GM23338 (cell line): ENCODE measurements at regions not wholly inside any gene's neighbourhood (a gene's known extent, or its start where the extent isn't known, plus 50 kb on each side); places are given as distances from the start of the nearest gene placed in this dataset.

ENCODE experiments used
- CREB1 ChIP-seq: fragments of 250-450 bp; sonication (Bioruptor Pico); IDR thresholded peaks from 2 replicates; pipeline ENCODE4 v1.5.0; 2020; ENCODE audit warnings: low read depth, mild to moderate bottlenecking, moderate library complexity
- ETS1 ChIP-seq: IDR thresholded peaks from 2 replicates; pipeline ENCODE4 v1.6.1; 2016; ENCODE audit warnings: antibody characterized with exemption
- EZH2 ChIP-seq: fragments of 200-600 bp; sonication (generic); IDR thresholded peaks from one replicate; pipeline ENCODE4 v1.8.0; 2017; ENCODE audit warnings: antibody characterized with exemption, mild to moderate bottlenecking, low read depth; ENCODE audit not compliant: unreplicated experiment
- EZH2phosphoT487 ChIP-seq: fragments of 200-600 bp; sonication (generic); IDR thresholded peaks from one replicate; pipeline ENCODE4 v1.8.1; 2018; ENCODE audit warnings: antibody characterized with exemption; ENCODE audit not compliant: unreplicated experiment
- JUNB ChIP-seq: IDR thresholded peaks from one replicate; pipeline ENCODE4 v1.6.1; 2016; ENCODE audit warnings: antibody characterized with exemption; ENCODE audit not compliant: unreplicated experiment
- NANOG ChIP-seq: IDR thresholded peaks from 2 replicates; pipeline ENCODE4 v1.6.1; 2016; ENCODE audit warnings: antibody characterized with exemption, borderline replicate concordance
- POLR2AphosphoS5 ChIP-seq: IDR thresholded peaks from 2 replicates; pipeline ENCODE4 v1.6.1; 2016; ENCODE audit warnings: antibody characterized with exemption, low read depth
- STAT1 ChIP-seq: IDR thresholded peaks from one replicate; pipeline ENCODE4 v1.6.1; 2016; ENCODE audit warnings: antibody characterized with exemption; ENCODE audit not compliant: unreplicated experiment
- ZNF114 ChIP-seq: fragments of 250-450 bp; sonication (Bioruptor Pico); IDR thresholded peaks from 2 replicates; pipeline ENCODE4 v1.5.0; 2020; ENCODE audit warnings: mild to moderate bottlenecking, moderate library complexity
- ZNF331 ChIP-seq: fragments of 250-450 bp; sonication (Bioruptor Pico); IDR thresholded peaks from 2 replicates; pipeline ENCODE4 v1.5.0; 2020; ENCODE audit warnings: low read depth, mild to moderate bottlenecking, moderate library complexity
- ZNF462 ChIP-seq: fragments of 250-450 bp; sonication (Bioruptor Pico); IDR thresholded peaks from 2 replicates; pipeline ENCODE4 v1.5.0; 2020; ENCODE audit warnings: mild to moderate bottlenecking, moderate library complexity
- TF ChIP-seq, protein P1 (sequence below): IDR thresholded peaks from one replicate; pipeline ENCODE4 v1.6.1; 2018; ENCODE audit warnings: antibody characterized with exemption; ENCODE audit not compliant: unreplicated experiment
- TF ChIP-seq, protein P2 (sequence below), 2 experiments: fragments of 200-600 bp in 1 of 2; sonication (generic) in 1 of 2; conservative IDR thresholded peaks; 2 replicates each; pipeline versions ENCODE4 v1.5.1 to v1.6.1; 2016 to 2017; ENCODE audit warnings: antibody characterized with exemption in 2 of 2, low read depth in 2 of 2, mild to moderate bottlenecking in 2 of 2, moderate library complexity in 1 of 2

GRCh38 chr5:158086856-158087255, 227.9 kb upstream of the CLINT1 start:
- TF ChIP-seq POLR2AphosphoS5: no peak
- TF ChIP-seq, protein P1, sequence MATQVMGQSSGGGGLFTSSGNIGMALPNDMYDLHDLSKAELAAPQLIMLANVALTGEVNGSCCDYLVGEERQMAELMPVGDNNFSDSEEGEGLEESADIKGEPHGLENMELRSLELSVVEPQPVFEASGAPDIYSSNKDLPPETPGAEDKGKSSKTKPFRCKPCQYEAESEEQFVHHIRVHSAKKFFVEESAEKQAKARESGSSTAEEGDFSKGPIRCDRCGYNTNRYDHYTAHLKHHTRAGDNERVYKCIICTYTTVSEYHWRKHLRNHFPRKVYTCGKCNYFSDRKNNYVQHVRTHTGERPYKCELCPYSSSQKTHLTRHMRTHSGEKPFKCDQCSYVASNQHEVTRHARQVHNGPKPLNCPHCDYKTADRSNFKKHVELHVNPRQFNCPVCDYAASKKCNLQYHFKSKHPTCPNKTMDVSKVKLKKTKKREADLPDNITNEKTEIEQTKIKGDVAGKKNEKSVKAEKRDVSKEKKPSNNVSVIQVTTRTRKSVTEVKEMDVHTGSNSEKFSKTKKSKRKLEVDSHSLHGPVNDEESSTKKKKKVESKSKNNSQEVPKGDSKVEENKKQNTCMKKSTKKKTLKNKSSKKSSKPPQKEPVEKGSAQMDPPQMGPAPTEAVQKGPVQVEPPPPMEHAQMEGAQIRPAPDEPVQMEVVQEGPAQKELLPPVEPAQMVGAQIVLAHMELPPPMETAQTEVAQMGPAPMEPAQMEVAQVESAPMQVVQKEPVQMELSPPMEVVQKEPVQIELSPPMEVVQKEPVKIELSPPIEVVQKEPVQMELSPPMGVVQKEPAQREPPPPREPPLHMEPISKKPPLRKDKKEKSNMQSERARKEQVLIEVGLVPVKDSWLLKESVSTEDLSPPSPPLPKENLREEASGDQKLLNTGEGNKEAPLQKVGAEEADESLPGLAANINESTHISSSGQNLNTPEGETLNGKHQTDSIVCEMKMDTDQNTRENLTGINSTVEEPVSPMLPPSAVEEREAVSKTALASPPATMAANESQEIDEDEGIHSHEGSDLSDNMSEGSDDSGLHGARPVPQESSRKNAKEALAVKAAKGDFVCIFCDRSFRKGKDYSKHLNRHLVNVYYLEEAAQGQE: no peak
- TF ChIP-seq, protein P2, sequence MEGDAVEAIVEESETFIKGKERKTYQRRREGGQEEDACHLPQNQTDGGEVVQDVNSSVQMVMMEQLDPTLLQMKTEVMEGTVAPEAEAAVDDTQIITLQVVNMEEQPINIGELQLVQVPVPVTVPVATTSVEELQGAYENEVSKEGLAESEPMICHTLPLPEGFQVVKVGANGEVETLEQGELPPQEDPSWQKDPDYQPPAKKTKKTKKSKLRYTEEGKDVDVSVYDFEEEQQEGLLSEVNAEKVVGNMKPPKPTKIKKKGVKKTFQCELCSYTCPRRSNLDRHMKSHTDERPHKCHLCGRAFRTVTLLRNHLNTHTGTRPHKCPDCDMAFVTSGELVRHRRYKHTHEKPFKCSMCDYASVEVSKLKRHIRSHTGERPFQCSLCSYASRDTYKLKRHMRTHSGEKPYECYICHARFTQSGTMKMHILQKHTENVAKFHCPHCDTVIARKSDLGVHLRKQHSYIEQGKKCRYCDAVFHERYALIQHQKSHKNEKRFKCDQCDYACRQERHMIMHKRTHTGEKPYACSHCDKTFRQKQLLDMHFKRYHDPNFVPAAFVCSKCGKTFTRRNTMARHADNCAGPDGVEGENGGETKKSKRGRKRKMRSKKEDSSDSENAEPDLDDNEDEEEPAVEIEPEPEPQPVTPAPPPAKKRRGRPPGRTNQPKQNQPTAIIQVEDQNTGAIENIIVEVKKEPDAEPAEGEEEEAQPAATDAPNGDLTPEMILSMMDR (conservative IDR thresholded peaks at IDR 0.05; ENCODE audit: low read depth in 2 of 2): no peak
- TF ChIP-seq EZH2: no peak
- no peak for TF ChIP-seq EZH2phosphoT487
- TF ChIP-seq ETS1: no peak
- TF ChIP-seq JUNB: no peak
- TF ChIP-seq STAT1: no peak
- TF ChIP-seq CREB1 (CRISPR knock-in tag): no peak
- no peak for TF ChIP-seq ZNF114
- TF ChIP-seq ZNF331 (CRISPR knock-in tag): no peak
- no peak for TF ChIP-seq ZNF462
- TF ChIP-seq NANOG: no peak
